Liver (tissue), 3 donors: ENCODE measurements at regions not wholly inside any gene's neighbourhood (a gene's known extent, or its start where the extent isn't known, plus 50 kb on each side); places are given as distances from the start of the nearest gene placed in this dataset.

Experiments
- CTCF ChIP-seq: fragments of 150-350 bp; IDR thresholded peaks from 2 replicates; pipeline ENCODE4 v1.5.1; 2017; ENCODE audit warnings: improper control_type of control experiment, low read depth, low read length; ENCODE audit not compliant: missing input control
- EGR1 ChIP-seq, 2 donors: IDR thresholded peaks; 2 replicates each; pipeline ENCODE4 v1.6.1; 2016 to 2018; ENCODE audit warnings: antibody characterized with exemption in 2 of 2, low read depth in 2 of 2
- MAX ChIP-seq: IDR thresholded peaks from 2 replicates; pipeline ENCODE4 v1.6.1; 2016; ENCODE audit warnings: antibody characterized with exemption
- RAD21 ChIP-seq, 2 donors: IDR thresholded peaks; 2 replicates each; pipeline ENCODE4 v1.6.1; 2016; ENCODE audit warnings: antibody characterized with exemption in 2 of 2, mild to moderate bottlenecking in 2 of 2
- TAF1 ChIP-seq: conservative IDR thresholded peaks from 2 replicates; pipeline ENCODE4 v1.6.1; 2016; ENCODE audit warnings: antibody characterized with exemption, mild to moderate bottlenecking
- donor health status: healthy.
- donor health status: healthy.

- no peak for TF ChIP-seq TAF1
- no peak for TF ChIP-seq EGR1 (IDR thresholded peaks at IDR 0.05; ENCODE audit: low read depth in 2 of 2)
- no peak for TF ChIP-seq CTCF
- no peak for TF ChIP-seq RAD21 (IDR thresholded peaks at IDR 0.05)
- TF ChIP-seq MAX: no peak
These were observed 484.0 kb upstream of the TGFBR2 start for GRCh38 chr3:30122359-30122758.
